ENCODE measurements at regions not wholly inside any gene's neighbourhood (a gene's known extent, or its start where the extent isn't known, plus 50 kb on each side); places are given as distances from the start of the nearest gene placed in this dataset.

DNA sequence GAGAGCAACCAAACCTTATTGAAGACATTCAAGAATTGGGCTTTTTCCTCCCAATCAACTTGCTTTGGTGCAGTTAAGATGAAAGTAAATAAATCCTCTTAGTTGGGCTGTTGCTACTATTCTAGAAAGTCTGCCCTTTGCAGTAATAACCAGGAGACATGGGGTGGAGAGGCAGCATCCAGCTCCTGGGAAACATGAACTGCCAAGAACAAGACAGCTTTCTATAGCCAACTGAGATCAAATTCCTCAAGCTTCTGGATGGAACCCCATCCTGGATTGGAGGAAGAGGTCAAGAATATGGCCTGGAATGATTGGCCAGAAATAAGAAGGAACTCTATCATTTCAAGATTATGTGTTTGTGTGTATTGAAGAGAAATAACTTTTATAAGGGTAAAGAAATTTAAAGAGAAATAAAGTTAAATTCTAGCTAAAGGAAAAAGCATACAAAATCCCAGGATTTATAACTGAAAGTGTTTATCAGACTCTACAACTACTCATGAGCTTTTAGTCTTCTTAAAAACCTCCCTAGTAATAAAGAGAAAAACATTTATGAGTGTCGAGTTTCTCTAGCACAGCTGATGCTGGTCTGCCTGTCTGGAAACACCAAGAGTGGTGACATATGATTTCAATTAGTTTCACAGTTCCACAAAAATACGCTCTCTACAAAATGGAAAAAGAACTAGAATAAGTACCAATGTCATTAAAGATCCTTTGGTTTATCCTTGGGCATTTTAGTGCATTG, 70.1 kb upstream of the COL1A2 start:
- Histone ChIP-seq H3K36me3 (ENCODE audit: low read depth, missing control alignments) (no peaks in the 10 kb centered on the region), H3K4me1 (no peaks in the 10 kb centered on the region), H3K9me3 (no peaks in the 10 kb centered on the region), H3K27ac (no peak overlapping the region), H3K4me3 (no peak overlapping the region), H3K27me3 (no peaks in the 10 kb centered on the region)
- DNase-seq = no peak
- TF ChIP-seq, protein P1, sequence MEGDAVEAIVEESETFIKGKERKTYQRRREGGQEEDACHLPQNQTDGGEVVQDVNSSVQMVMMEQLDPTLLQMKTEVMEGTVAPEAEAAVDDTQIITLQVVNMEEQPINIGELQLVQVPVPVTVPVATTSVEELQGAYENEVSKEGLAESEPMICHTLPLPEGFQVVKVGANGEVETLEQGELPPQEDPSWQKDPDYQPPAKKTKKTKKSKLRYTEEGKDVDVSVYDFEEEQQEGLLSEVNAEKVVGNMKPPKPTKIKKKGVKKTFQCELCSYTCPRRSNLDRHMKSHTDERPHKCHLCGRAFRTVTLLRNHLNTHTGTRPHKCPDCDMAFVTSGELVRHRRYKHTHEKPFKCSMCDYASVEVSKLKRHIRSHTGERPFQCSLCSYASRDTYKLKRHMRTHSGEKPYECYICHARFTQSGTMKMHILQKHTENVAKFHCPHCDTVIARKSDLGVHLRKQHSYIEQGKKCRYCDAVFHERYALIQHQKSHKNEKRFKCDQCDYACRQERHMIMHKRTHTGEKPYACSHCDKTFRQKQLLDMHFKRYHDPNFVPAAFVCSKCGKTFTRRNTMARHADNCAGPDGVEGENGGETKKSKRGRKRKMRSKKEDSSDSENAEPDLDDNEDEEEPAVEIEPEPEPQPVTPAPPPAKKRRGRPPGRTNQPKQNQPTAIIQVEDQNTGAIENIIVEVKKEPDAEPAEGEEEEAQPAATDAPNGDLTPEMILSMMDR (IDR thresholded peaks at IDR 0.05) = no peak
- no peak for TF ChIP-seq POLR2A (IDR thresholded peaks at IDR 0.05)
- intact Hi-C loops (cut with DNase I; ENCODE audit: low total_unique reads) = no loop called here
- 56 to 58% methylated on average over 2 of the region's 2 CpGs for WGBS, 2 donors

- Histone ChIP-seq H3K27me3 (no peaks in the 10 kb centered on the region), H3K27ac (no peak overlapping the region), H3K4me3 (no peak overlapping the region), H3K36me3 (ENCODE audit: low read depth, missing control alignments) (no peaks in the 10 kb centered on the region), H3K4me1 (no peaks in the 10 kb centered on the region), H3K9me3 (no peaks in the 10 kb centered on the region)
- TF ChIP-seq, protein P1 (IDR thresholded peaks at IDR 0.05) = no peak
- TF ChIP-seq POLR2A (IDR thresholded peaks at IDR 0.05) = no peak
- 83 to 86% methylated on average over 3 of the region's 3 CpGs for WGBS, 2 donors
- DNase-seq = no peak
- intact Hi-C loops (cut with DNase I; ENCODE audit: low total_unique reads) = no loop called here
Measured at GRCh38 chr7:94325122-94325475, 69.6 kb upstream of the COL1A2 start.

DNA sequence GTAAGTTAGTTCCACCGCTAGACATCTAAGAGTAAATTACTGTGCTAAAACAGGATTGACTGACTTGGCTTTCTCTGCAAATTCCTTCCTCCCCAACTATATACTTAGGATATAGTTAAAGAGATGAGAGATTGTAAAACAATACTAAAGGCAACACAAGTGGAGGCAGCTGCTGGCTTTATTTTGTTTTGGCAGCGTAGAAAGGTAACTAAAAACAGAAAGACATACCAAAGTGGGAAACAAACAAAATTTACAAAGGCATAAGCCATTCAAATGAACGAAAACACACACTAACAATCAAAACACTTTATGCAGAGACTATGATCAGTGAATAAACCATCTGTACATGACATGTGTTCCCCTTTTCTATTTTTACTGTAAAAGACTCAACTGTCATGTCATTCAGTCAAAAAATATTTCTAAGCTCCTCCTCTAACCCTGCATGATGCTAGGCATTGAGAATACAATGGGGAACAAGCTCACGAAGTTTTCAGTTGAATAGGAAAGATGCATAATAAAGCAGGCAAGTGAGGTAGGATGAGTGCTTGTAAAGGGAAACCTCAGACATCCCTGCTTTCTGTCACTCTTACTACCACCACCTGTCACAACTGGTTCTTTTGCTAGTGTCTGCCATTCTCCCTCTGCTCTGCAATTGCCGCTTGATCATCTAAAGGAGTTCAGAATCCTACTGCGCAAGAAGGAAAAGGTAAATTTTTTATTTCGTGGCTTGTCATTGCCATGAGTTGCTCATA, 64.2 kb upstream of the COL1A2 start:
- H3K27me3 ChIP-seq = no peaks in the 10 kb centered on the region
- WGBS, 2 donors = 85 to 86% methylated on average over 7 of the region's 7 CpGs
- no peak overlapping the region for H3K27ac ChIP-seq
- no peaks in the 10 kb centered on the region for H3K36me3 ChIP-seq (ENCODE audit: low read depth, missing control alignments)
- H3K9me3 ChIP-seq = no peaks in the 10 kb centered on the region
- no peak overlapping the region for H3K4me3 ChIP-seq
- TF ChIP-seq, protein P1 (IDR thresholded peaks at IDR 0.05) = no peak
- no peak for TF ChIP-seq POLR2A (IDR thresholded peaks at IDR 0.05)
- peaks cover under 1% of the 10 kb centered on the region for H3K4me1 ChIP-seq
- DNase-seq = no peak
- intact Hi-C loops (cut with DNase I; ENCODE audit: low total_unique reads) = no loop called here

- Histone ChIP-seq H3K27ac (no peak overlapping the region), H3K9me3 (no peaks in the 10 kb centered on the region), H3K4me3 (no peak overlapping the region), H3K4me1 (peaks cover 8% of the 10 kb centered on the region), H3K27me3 (no peaks in the 10 kb centered on the region), H3K36me3 (ENCODE audit: low read depth, missing control alignments) (no peaks in the 10 kb centered on the region)
- 94 to 95% methylated on average over 2 of the region's 2 CpGs for WGBS, 2 donors
- intact Hi-C loops (cut with DNase I; ENCODE audit: low total_unique reads) = no loop called here
- TF ChIP-seq, protein P1 (IDR thresholded peaks at IDR 0.05) = no peak
- no peak for TF ChIP-seq POLR2A (IDR thresholded peaks at IDR 0.05)
- DNase-seq = no peak
Measured at GRCh38 chr7:94332571-94332970, 62.1 kb upstream of the COL1A2 start.

All from testis (tissue), 2 donors.